HG02678 (cell line): ENCODE measurements at regions not wholly inside any gene's neighbourhood (a gene's known extent, or its start where the extent isn't known, plus 50 kb on each side); places are given as distances from the start of the nearest gene placed in this dataset.
"Not testable (repeated sequence)": the region's sequence is repeated elsewhere in the genome, so short reads cannot be mapped to it uniquely, and the experiment has no call there.

Experiments
- ATAC-seq: cut with Tn5 transposase; IDR thresholded peaks from one replicate; pipeline ENCODE4 v1.9.1; 2021; ENCODE audit warnings: mild to moderate bottlenecking, moderate library complexity; ENCODE audit not compliant: unreplicated experiment

DNA sequence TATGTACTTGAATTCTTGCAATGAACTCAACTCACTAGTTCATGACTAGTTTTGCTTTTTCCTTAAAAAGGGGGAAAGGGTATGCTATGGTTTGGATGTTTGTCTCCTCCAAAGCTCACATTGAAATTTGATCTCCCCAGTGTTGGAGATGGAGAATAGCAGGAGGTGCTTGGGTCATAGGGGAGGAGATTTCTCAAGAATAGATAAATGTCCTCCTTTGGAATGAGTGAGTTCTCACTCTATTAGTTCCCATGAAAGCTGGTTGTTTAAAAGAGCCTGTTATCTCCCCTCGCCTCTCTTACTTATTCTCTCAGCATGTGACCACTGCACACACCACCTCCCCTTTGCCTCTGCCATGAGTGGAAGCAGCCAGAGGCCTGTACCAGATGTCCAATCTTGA, 109.4 kb upstream of the INTU start:
- no peak for ATAC-seq

DNA sequence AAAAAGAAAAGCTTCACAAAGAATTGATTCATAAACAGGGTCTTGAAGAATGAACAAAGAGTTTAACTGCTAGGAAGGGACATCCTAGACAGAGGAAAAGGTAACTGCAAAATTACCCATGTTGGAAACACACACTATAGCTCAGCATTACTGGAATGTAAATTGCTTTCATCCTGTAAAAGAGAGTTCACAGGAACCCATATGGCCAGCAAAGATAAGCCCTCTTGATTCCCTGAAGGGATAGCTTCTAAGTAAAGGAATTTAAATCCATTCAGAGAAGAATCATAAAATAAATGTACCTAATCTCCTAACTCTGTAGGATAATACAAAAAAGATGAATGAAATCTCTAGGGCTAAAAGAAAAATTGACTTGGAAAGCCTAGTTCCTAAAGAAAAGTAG, 107.1 kb upstream of the INTU start:
- ATAC-seq, result no peak

DNA sequence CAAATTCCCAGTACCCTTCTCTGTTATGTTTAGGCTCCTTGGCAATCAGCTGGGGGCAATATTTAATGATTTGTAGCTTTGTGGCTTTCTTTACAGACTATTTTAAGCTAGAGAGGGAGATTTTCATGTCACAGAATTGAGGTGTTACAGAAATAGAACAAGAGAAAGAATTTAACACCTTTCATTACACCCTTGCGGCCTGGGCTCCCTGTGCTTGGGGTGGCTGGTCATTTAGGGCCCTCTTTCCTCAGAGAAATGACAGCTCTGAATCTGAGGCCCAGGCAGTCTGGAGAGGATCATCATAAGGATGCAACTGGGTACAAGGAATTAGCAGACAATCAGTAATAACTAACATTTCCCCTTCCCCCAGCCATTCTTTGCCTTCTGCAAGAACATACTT, 104.5 kb upstream of the INTU start:
- no peak for ATAC-seq

DNA sequence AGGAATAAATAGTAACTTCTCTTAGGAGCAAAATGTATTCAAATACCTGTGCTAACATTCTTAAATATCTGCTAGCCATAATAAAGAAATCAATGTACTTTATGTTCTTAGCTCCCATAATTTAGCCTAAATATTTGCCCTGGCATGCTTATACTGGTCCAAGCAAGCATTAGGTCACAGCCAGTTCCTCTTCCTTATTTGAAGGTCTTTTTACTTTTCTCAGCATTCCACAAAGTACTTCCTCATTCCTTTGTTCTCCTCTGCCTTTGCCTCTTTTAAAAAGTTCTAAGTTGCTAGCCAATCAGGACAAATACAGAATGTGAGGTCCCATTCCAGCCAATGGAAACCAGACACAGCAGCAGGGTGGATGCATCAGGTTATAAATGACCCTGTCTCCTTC, 102.9 kb upstream of the INTU start:
- not testable (repeated sequence) for ATAC-seq

DNA sequence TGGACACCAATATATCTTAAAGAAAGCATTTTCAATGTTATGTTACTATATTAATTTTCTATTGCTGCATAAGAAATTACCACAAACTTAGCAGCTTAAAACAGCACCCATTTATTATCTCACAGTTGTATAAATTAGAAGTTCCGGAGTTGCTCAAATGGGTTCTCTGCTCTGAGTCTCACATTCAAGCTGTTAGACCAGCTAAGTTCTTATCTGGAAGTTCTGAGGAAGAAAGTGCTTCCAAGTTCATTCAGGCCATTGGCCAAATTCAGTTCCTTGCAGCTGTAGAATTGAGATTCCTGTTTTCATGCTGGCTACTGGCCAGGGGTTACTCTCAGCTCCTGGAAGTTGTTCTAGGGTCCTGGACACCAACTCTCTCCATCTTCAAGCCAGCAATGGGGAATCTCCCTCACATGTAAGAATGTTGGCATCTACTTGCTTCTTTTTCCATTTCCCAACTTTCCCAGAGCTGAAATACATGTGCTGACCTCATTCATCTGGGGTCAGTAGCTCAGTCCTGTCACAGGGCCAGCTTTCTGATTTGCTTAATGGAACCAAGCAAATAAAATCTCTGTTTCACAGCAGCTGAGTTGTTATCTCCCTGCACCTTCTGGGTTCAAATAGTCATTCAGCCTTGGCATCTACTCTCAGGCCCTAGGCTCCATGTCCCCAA, 99.6 kb upstream of the INTU start:
- ATAC-seq, result no peak

DNA sequence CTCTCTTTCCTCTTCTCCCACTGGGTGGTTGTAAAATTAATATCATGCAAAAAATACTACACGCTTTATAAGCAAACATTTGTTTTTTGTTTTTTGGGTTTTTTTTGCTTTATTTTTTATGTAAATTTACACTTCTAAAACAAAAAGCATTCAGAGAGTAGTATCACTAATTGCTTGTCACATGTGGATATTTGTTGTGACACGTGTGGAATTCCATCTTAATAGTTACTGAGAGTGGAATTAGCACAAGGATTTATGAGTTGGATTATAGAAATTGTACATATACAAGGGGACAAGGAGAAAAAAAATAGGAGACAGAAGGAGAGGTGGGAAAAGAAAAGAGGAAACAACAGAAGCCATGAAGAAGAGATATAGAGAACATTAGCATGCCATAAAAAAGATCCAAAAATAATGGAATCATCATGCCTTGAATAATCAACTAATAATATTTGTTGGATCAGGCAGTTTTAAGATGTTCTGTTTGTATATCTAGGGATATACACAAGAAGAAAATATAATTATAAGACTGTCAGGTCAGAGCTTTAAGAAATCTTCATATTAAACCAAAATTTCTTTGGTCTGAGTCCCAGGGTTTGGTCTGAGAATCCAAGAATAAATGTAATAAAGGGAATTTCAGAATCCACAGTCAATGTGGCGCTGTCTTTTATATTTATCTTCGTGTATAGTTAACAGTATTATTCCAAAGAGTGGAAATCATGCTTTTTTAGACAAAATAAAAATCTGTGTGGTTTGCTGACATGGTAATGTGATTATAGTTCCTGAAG, 98.5 kb upstream of the INTU start:
- no peak for ATAC-seq

DNA sequence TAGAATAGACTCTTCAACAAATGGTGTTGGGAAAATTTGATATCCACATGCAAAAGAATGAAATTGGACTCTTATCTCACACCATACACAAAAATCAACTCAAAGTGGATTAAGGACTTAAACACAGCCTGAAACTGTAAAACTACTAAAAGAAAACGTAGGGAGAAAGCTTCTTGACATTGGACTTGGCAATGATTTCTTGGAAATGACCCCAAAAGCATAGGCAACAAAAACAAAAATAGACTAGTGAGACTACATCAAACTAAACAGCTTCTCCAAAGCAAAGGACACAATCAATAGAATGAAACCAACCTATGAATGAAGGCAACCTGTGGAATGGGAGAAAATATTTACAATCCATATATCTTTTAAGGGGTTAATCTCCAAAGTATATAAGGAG, 94.7 kb upstream of the INTU start:
- ATAC-seq, result no peak

DNA sequence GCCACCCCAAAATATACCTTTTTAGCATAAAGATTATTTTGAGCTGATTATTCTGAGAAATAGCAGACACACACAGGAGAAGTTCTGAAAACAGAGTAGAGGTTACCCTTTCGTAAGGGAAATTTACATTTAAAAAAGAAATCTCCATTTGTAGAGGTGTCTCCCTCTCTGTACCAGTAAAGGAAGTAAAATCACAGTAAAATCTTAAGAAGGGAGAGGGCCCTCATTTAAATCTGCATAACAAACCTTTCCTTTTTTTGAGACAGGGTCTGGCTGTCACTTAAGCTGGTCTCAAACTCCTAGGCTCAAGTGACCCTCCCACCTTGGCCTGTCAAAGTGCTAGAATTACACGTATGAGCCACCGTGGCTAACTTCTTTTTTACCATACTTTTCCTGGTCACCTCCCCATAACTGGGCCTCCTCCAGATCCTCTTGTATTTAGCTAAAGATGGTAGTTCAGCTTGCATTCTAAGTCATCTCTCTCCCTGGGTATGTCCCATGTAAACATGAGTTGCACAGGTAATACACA, 92.2 kb upstream of the INTU start:
- no peak for ATAC-seq

DNA sequence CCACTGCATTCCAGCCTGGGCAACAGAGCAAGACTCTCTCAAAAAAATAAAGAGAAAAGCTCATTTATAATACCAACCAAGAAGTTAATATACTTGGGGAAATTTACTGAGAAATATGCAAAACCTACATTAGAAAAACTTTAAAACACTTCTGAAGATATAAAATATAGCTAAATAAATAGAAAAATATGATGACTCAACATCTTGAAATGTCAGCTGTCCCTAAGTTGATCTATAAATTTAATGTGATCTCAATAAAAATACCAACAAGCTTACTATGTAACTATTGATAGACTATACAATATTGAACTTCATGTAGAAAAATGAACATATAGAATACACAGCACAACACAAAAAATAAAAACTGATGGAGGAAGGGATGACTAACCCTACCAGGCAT, 87.5 kb upstream of the INTU start:
- no peak for ATAC-seq

DNA sequence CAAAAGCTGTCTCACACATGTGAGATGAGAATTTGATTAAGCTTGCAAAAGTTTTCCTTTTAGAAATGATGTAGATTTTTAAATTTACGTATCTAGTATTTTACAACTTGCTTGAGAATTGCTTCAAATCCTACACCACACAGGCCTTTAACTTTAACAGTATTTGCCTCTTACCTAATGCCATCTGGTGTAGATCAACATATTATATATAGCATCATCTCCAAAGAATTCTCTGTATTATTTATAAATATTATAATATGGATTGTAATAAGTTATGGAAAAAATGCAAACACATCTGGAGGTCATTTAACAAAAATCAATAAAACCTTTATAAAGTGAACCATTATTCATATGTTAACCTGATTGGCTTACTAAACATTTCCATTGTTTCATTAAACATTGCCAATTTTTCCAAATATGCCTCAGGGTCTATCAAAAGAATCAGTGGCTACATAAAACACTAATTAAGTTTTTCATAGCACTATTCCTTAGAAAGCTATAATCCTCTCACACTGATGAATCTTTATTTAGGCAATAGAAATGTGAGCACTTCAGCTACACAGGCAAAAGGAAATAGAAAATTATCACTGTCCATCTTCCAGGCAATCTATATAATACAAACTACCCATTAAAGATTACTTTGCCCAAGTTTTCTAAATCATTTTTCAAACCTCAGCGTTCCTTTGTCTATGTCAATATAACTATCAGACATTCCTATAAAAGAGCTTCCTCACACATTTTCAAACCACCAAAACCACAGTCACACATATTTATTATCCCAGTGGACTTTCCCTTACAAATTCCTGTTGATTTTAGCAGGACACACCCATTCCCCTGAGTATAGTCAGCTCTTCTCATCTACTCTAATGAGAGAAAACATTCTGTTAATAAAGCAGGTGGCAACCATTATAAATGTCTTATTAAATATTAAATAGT, 83.5 kb upstream of the INTU start:
- no peak for ATAC-seq

DNA sequence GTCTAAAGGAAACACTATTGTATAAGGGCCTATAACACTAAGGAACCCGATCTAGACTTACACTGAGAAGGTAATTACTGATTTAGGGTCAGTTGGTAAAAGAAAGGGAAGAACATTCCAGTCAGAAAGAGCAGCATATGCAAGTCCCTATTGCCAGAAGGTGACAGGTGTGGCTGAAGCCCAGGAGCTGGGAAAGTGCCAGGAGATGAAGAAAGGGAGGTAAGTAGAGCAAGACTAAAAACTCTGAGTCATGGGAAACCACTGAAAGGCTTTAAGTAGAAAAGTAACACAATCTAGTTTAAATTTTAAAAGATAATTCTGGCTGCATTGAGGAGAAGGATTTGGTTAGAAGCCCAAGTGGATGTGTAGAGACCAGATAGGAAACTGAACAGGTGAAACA, 77.7 kb upstream of the INTU start:
- ATAC-seq, result no peak

DNA sequence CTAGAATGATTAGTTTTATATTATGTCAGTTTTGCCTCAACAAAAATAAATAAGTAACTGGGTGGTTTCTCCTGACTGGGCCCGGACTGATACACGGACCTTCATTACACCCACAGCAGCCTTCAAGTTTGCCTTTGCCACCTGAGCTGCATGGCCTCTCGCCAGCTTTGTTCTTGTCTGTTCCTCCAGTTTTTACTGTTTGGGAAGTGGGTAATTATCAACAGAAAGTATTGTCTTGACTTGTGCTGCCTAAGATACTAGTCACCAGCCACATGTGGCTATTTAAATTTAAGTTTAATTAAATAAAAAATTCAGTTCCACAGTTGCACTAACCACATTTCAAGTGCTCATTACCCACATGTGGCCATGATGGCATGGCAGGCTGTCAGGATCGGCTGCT, 74.7 kb upstream of the INTU start:
- ATAC-seq, result no peak

DNA sequence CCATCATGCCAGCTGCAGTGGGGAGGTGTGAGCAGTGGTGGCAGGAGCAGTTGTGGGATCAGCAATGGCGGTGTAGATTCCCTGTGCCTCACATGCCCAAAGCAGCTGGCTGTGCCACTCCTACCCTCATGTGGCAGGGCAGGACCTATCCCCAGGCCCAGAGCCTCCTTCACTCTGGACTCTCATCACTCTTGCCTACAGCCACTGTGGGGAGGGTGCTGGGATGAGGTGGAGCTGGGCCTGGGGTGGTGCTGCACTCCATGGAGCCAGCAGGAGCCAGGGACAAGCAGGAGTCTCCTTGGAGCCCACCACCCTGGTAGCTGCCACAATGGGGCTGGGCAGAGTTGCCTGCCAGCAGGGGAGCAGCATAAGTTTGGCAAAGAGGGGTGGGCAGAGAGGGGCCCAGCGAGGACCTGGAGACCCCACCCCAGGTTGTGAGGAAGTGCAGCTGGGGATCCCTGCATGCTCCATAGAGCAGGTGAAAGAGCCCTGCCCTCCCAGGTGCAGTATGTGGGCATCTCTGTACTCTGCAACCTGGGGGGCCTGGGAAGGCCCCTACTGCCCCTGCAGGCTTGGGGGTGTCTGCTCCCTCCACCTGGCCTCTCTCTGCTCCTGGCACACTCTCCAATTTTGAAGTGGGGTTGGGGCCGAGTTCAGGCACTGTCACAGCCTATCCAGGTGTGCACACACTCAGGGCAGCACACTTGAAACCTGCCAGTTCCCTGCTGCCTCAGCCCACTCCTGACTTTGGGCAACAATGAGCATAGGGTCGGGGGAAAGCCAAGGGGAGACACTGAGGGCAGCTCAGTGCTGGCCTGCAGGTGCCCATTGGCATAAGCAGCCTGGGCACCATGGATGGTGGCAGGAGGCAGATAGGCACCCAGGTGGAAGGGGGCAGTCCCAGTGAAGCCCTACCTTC, 74.0 kb upstream of the INTU start:
- no peak for ATAC-seq

DNA sequence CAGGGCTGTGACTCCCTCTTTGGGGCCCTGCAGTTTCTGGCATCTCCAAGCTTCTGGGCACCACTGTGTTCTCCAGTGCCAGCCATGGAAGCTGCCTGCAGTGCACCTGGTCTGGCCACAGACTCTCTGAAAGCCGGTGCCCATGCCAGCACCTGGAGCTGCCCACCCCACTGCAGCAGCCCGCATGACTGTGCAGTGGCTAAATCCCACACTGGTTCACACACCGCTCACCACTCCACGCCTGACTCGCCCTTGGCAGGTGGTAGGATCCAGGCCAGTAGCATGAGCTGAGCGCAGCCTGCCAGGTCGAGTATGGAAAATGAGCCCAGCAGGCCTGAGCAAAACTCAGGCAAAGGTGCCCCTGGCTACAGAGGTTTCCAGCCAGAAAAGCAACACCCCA, 72.8 kb upstream of the INTU start:
- no peak for ATAC-seq

DNA sequence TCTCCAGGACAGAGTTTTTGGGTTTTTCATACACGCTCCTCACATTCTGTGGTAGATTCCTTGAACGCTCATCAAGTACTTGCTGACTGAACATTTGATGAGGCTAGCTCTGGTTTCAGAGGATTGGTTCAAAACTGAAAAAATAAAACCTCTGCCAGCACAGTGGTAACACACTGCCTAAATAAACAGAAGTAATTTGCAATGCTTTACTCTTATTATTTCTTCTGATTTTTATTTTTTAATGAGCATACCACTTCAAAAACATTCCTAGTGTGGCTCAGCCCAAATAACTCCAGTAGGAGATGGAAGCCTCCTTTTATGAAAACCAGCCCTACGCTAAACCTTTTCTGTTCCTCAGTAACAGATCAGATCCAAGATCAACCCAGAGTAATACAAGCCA, 72.0 kb upstream of the INTU start:
- ATAC-seq, result no peak

DNA sequence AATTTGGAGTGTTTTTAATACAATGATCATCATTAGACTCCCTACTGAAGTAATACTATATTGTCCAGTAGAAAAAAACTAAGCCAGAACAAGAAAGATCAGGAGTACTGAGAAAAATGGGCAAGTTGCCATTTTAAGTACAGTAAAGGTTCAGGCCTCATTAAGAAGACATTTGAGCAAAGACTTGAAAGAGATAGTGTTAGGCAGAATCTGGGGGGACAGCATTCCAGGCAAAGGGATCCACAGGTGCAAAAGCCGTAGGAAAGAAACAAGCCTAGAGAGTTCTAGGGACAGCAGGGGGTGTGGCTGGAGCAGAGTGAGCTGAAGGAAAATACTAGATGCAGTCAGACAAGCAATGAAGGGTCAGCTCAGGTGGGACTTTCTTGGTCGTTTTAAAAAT, 58.1 kb upstream of the INTU start:
- ATAC-seq, result no peak

DNA sequence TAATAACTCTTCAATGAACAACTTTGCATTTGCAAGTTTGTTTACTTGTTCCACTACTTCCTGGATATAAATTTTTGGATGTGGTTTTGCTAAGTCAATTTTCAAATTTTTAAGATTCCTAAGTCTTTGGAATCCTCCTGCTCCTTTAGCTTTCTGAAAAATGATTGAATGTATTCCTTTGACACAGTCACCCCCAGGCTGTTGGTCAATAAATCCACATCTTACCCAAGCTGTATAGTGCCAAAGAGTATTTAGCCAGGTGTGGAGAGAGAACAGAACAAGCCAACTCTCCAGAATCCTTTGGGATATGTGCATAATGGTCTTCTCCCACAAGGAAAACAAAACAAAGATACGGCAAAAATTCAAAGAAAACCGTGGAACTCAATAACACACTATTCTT, 56.9 kb upstream of the INTU start:
- ATAC-seq, result no peak

DNA sequence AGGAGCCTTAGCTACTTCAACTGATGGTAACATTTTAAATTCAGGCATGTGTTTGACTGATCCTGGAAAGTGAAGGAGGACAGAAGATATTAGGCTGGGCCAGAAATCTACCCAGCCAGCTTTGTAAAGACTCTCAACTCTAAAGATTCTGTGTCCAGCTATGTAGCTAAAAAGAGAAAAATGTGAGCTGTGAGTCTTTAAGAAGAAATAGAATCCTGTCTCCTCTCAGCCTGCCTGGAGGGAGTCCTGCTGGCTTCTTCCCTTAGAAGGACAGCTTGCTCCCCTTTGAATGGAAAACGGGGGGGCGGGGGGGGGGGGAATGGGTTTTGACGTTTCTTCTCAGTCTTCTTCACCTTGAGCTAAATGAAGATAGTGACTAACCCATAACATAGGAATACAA, 54.3 kb upstream of the INTU start:
- no peak for ATAC-seq

DNA sequence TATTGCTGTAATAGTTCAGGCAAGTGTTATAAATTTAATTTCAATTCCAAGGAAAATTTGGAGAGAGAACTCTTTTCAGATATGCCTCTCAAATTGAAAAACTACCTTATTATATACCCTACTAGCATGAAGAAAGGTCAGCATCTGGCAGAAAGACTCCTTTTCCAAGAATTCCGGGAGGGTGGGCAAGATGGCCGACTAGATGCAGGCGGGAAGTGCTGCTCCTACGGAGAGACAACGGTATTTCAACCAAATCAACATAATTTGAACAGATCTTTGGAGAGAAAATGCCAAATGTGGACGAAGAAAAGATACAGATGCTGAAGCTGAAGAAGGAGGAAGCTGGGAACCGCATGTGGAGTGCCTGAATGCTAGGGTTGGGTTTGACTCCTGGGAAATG, 53.8 kb upstream of the INTU start:
- no peak for ATAC-seq

DNA sequence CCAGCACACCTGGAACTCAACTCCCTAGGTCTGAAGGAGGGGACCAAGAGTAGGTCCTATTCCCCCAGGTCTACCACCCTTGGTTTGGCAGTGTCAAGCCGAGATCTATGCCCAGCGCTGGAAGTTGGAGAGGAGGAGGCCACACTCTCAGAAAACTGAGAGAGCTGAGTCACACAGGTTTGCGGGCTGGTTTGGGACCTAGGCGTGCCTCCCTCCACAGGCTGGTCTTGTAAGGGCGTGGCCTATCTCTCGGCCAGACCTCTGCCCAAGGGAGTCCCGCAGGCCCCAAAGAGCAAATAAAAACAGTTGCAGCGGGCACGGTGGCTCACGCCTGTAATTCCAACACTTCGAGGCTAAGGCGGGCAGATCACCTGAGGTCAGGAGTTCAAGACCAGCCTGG, 52.9 kb upstream of the INTU start:
- no peak for ATAC-seq
